Fibroblast of peridontal ligament (primary cell): ENCODE measurements at regions not wholly inside any gene's neighbourhood (a gene's known extent, or its start where the extent isn't known, plus 50 kb on each side); places are given as distances from the start of the nearest gene placed in this dataset.
A peak's percentile ranks its signal among the peaks of the same experiment; 100 is the strongest.

Experiments
- DNase-seq: peaks from one replicate; pipeline ENCODE4 v3.0.0-alpha.2; 2010; ENCODE audit errors: extremely low read depth

DNA sequence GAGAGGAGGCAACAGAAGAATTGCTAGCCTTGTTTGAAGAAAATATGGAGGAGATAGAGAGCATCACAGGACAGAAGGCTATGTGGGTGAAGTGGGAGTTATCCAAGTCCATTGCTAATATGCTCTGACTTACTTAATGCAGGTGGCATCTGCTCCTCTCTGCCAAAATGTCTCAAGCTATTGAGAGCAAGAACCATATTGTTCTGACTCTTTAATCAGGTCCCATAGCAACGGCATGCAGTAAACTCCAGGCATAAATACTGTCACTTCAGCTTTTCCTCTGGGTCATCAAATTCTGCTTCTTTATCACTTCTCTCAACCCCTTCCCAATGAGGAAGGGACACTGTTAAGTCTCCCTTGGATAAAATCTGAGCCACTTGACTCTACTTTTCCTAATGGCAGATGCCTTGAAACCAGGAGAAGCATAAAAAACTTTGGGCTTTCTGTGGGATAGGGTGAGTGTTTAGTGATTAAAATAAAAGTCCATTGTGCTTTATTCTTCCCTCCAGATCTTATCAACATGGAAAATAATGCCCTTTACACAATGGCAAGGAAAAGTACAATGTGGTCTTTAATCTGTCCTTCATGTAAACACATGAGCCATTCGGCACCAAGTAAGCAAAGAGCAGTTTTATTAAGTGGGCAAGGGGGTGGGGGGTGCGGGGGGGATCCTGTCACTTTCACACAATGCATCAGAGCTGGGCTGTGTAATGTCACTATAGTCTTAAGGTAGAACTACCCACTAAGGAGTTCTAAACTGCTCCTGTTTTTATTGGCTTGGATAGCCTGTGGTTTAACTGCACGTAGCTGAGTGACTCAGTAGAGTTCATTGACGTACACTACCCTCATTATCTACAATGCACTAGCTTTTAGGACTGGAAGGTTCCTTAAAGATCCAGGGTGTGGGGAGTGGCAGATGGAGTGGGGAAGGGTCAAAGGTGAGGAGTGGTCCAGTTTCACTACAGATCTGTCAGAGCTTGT is 71.0 kb upstream of the TARS1 start:
- DNase-seq: peak; percentile 97

DNA sequence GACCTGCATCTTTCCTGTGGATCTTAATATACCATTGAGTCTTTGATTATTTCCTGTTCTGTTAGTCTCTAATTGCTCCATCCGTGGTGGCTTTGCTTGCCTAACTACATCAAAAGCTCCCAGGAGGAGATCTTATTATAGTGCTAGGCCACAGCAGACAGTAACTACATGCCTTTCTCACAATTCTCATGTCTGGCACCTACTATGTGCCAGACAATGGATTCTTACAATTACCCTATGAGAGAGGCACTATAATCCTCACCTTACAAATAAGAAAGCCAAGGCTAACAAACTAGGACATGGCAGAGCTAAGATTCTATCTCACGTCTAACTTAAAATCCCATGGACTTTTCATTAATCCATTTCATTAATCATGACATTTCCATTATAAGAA is 70.3 kb upstream of the TARS1 start:
- DNase-seq: no peak

DNA sequence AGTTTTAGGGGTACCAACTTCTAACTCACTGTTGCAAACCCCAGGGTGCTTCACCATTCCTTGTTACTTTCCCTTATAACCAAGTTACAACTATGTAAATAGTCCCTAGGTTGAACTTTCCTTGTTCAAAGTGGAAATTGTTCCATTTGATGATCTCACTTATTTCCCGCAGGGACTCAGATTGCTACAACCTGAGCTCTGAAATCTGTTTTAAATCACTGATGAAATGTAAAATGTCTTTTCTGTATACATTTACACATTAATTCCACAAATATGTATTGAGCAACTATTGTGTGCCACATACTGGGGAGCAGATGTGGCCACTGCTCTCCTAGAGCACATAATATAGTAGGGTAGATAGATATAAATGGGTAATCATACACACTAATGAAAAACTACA is 69.1 kb upstream of the TARS1 start:
- DNase-seq: peak; percentile 99

DNA sequence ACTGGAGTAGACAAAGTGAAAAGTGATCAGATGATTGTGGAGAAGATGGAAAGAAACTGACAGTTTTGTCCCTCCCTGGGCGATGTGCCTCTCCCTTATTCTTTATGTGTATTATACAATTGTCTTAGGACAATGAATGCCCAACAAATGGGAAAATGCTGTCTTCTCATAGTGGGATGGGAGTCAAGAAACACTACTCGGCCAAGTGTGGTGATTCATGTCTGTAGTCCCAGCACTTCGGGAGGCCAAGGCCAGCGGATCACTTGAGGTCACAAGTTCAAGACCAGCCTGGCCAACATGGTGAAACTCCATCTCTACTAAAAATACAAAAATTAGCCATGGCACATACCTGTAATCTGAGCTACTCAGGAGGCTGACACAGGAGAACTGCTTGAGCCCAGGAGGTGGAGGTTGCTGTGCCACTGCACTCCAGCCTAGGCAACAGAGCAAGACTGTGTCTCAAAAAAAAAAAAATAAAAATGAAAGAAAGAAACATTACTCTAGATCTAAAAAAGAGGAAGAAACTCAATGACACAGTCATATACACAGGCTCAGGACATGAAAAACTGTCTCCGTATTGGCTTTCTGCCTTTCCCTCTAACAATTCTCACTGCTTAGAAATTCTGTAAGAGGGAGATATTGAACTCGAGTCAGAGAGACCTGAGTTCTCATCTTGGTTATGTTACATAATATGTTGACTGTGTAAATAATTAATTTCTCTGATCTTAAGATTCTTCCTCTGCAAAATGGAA is 67.9 kb upstream of the TARS1 start:
- DNase-seq: peak; percentile 50

DNA sequence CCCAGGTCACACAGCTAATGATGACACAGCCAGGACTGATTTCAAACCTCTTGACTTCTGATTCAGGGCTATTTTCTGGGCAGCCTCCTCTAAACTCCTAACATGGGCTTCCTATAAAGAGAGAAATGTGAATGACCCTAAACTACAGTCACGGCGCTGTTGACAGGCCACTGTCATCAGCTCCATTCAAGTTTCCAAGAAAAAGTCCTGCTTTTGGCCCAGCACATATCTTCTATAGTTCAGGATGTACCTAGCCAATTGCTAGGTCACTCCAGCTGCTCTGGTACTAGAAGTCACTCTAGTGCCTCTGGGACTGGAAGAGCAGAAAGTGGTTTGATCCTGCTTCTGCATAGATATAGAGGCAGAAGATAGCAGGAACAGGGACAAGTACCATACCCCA is 64.9 kb upstream of the TARS1 start:
- no peak for DNase-seq

DNA sequence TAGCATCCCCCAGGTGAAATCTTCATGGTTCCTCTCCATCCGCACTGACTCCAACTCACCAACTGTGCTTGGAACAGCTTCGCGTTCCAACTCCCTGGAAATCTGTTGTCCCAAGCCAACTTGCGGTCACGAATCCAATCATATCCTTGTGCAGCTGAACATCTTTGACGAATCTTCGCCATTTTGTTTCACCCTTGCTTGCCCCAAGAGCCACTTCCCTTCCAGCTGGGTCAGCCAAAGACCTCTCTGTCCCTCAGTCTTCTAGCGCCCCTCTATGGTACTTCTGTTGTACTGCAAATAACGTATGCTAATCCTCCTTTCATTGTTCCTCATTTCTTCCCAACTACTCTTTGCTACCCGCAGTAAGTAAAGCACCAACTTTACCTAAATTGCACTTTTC is 61.0 kb upstream of the TARS1 start:
- DNase-seq: peak; percentile 50

DNA sequence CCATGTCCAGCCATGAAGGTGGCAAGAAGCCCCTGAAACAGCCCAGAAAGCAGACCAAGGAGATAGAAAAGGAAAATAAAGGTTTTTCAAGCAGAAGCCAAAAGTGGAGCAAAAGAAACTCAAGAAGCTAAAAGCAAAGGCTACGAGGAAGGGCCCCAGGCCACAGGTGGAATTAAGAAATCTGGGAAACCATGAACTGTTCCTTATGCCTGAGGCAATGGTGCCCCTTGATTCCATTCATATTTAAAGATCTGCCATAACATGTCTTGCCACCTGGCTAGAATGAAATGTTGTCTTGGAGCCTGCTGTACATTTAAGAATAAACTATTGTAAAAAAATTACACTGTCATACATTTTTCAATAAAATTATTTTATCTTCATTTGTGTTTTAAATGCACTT is 59.5 kb upstream of the TARS1 start:
- DNase-seq: no peak
